Stimulated activated CD4-positive, alpha-beta T cell treated with anti-CD3 and anti-CD28 coated beads, Interleukin-12 subunit alpha, Interleukin-12 subunit beta, amount 100 ng/mL, for 48 hours (primary cell): ENCODE measurements at regions not wholly inside any gene's neighbourhood (a gene's known extent, or its start where the extent isn't known, plus 50 kb on each side); places are given as distances from the start of the nearest gene placed in this dataset.

ENCODE experiments used
- DNase-seq, 3 donors: peaks; one replicate each; pipeline ENCODE4 v3.0.0-alpha.2; 2020; ENCODE audit warnings: low read depth in 2 of 3, low spot score in 1 of 3

- no peak for DNase-seq
Observed at GRCh38 chr7:22627136-22627535, 99.9 kb upstream of the IL6 start.

DNA sequence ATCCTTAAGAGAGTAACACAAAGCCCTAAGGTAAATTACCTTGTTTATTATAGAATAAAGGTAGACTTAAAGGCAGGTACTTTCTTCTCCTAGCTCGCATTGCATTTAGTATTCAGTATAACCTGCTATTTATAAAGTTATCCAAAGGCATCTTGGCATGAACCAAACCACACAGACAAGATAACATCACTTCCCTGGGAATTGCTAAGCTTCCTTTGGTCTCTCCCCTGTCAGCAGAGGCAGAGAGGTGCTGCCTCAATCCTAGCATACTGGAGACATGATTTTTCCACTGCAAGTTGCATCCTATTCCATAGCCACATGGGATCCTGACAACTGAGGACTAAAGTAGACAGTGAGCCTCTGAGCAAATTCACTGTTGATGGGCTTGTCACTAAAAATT, 101.7 kb upstream of the IL6 start:
- DNase-seq, result no peak

- no peak for DNase-seq
Observed at GRCh38 chr7:22624781-22625180, 102.2 kb upstream of the IL6 start.

- no peak for DNase-seq
Observed at GRCh38 chr7:22622116-22622785, 104.7 kb upstream of the IL6 start.

- DNase-seq, result no peak
Observed at GRCh38 chr7:22618528-22618927, 108.5 kb upstream of the IL6 start.

- no peak for DNase-seq
Observed at GRCh38 chr7:22617166-22617565, 109.8 kb upstream of the IL6 start.

DNA sequence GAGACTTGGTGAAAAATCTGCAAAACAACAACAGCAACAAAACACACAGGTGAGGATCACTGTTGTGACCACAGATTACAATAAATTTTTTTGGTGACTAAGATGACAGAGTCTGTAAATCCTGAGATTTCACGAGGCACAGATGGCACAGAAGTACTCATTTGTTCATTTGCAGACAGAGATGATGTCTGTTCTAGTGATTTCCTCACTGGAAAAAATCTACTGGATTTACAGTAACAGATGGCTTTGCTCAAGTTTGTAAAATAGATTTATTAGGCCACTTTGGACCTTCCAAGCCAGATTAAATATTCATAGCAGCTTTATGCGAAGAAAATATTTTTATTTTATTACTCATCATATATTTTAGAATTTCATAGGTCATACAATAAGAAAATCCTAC, 113.5 kb upstream of the IL6 start:
- no peak for DNase-seq

DNA sequence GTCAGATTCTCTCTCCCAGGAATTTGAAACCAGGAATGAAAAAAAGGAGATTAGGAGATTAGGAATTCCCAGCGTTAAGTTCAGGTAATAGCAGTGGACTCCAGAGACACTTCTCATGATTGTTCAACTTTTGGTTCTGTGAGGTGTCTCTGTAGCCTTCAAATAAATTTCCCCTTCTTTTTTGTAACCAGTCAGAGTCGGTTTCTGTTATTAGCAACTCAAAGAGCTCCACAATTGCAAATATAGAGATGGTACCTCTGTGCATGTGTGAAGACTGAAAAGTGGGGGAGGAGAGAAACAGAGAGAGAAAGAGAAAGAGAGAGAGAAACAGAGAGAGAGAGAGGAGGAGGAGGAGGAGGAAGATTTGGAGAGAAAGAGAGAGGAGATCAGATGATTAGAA, 112.8 kb upstream of the STEAP1B start:
- DNase-seq, result no peak

DNA sequence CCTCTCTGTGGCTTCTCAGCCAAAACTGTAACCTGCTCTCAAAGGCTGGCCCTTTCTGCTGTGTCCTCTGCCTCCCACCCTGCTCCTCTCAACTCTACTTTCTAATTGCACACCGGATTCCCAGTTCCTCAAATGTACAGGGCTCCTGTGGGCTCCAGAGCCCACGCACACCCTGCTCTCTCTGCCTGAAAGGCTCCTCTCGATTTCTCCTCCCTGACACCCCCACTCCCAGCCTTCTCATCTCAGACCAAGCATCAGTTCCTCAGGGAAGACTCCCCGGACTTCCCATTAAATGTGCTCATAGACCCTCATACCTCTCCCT, 111.7 kb upstream of the STEAP1B start:
- no peak for DNase-seq

GRCh38 chr7:22610951-22611757, 111.2 kb upstream of the STEAP1B start:
- no peak for DNase-seq

DNA sequence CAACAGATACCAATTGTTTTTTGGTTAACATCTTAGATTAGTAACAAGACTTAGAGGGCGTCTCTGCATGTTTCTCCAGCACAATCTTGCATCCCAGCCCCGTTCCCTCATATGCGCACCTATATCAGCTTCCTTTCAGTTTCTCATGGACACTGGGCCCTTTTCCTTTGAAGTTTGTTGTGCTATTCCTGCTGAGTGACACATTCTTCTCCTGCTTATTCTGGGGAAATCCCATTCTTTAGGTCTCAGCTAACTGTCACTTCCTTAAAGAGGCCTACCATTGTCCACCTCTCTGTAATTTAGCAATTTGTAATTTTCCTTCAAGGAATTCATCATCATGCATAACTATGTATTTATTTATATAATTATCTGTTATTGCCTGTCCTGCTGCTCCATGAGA, 110.3 kb upstream of the STEAP1B start:
- no peak for DNase-seq

GRCh38 chr7:22607180-22607579, 107.2 kb upstream of the STEAP1B start:
- no peak for DNase-seq

- DNase-seq, result no peak
Observed at GRCh38 chr7:22604246-22604645, 104.3 kb upstream of the STEAP1B start.

- DNase-seq, result no peak
Observed at GRCh38 chr7:22601812-22602565, 102.0 kb upstream of the STEAP1B start.

- no peak for DNase-seq
Observed at GRCh38 chr7:22601408-22601807, 101.4 kb upstream of the STEAP1B start.

DNA sequence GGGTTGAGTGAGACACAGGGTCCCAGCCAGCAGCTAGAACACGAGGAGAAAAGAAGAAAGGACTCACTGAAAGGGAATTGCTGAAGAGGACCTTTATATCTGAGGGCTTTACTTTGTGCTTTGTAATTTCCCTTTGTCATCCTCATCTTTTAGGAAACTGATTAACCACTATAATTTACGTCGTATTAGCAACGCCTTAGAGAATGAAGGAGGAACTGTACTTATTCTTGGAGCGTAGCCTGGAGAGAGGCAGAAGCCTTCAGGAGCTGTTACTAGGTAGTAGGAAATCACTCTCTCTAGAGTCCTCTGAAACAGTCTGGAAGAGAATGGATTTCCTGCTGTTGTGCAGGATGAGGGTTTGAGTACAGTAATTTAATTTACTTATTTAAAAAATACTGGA, 101.0 kb upstream of the STEAP1B start:
- no peak for DNase-seq

GRCh38 chr7:22598318-22598920, 98.4 kb upstream of the STEAP1B start:
- no peak for DNase-seq

GRCh38 chr7:22597844-22598243, 97.9 kb upstream of the STEAP1B start:
- no peak for DNase-seq

DNA sequence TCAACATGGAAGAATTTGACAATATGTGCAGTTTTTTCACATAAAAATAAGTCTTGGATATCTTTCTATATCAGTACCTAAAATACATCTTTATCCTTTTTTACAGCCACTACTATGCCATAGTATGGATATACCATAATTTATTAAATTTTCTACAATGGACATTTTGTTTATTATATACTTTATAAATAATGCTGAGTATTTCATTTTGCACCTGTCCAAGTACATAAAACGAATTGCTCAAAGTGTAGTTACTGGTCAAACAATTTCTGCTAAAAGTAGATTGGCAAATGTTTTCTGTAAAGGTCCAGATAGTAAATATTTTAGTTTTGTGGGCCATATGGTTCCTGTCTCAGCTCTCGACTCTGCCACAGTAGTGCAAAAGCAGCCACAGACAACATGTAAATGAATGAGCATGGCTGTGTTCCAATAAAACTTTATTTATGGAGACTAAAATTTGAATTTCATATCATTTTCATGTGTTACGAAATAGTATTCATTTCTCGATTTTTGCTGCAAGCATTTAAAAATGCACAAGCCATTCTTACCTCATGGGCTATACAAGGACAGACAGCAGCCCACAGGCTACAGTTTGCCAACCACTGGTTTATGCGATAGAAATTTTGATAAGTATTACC, 96.9 kb upstream of the STEAP1B start:
- no peak for DNase-seq

GRCh38 chr7:22594020-22594419, 94.0 kb upstream of the STEAP1B start:
- no peak for DNase-seq

- no peak for DNase-seq
Observed at GRCh38 chr7:22591271-22591670, 91.3 kb upstream of the STEAP1B start.
